Heart left ventricle (tissue), 13 donors: ENCODE measurements at regions not wholly inside any gene's neighbourhood (a gene's known extent, or its start where the extent isn't known, plus 50 kb on each side); places are given as distances from the start of the nearest gene placed in this dataset.

Experiments
- CTCF ChIP-seq, 12 donors: fragments of 200-600 bp; sonication (generic) in 4 of 12; IDR thresholded peaks; one replicate each; pipeline versions ENCODE4 v1.5.0 to v1.8.0; 2018 to 2022; ENCODE audit warnings: antibody characterized with exemption in 12 of 12, mild to moderate bottlenecking in 5 of 12
- POLR2A ChIP-seq, 2 donors: fragments of 450-650 bp; IDR thresholded peaks; one replicate each; pipeline ENCODE4 v1.6.1; 2017; ENCODE audit warnings: antibody characterized with exemption in 2 of 2, mild to moderate bottlenecking in 2 of 2, moderate library complexity in 2 of 2
- donor health status: ischemic (EF 13 %, LVEDD 7.1; RV severe dilation, severe dysfunction).
- donor health status: DM: no; HTN: yes; CAD: no.
- donor health status: DM: no; HTN: no; CAD: no.
- donor health status: ischemic (EF 25% LVEDD 6.9; RV normal size, moderate dysfunction).
- donor health status: ischemic (EF 25% LVEDD 5.7; RV mildly dilated, moderate dysfunction).
- donor health status: ischemic (EF 35%, LVEDD 5.7; RV mildly dilated, moderate dysfunction).
- donor health status: nonischemic (EF 11% LVEDD 7.7; RV severe dilation, severe dysfunction).
- donor health status: DM: yes; HTN: yes; CAD: no.
- donor health status: PGD.
- donor health status: ischemic (EF 29% LVEDD 5.4; RV normal size, mild dysfunction).
- donor health status: nonischemic (EF 23%, LVEDD 6.1; RV moderate dilation, normal function).

GRCh38 chr16:77111056-77111565, 79.9 kb upstream of the MON1B start:
- TF ChIP-seq CTCF (IDR thresholded peaks at IDR 0.05): no peak
- TF ChIP-seq POLR2A (IDR thresholded peaks at IDR 0.05): no peak
